NCI-H524 (cell line): ENCODE measurements at regions not wholly inside any gene's neighbourhood (a gene's known extent, or its start where the extent isn't known, plus 50 kb on each side); places are given as distances from the start of the nearest gene placed in this dataset.

Source experiments
- DNase-seq, 2 experiments: peaks; one replicate each; lab custom pipeline; 2025; lab: John Stamatoyannopoulos, UW

- DNase-seq = peak in 1 of 2 experiments; percentile 44
Measured at GRCh38 chr5:179497636-179498340, 52.6 kb upstream of the RUFY1 start.

GRCh38 chr5:179495906-179496455 lies 54.4 kb upstream of the RUFY1 start:
- DNase-seq = peak; percentile 62 to 83

DNA sequence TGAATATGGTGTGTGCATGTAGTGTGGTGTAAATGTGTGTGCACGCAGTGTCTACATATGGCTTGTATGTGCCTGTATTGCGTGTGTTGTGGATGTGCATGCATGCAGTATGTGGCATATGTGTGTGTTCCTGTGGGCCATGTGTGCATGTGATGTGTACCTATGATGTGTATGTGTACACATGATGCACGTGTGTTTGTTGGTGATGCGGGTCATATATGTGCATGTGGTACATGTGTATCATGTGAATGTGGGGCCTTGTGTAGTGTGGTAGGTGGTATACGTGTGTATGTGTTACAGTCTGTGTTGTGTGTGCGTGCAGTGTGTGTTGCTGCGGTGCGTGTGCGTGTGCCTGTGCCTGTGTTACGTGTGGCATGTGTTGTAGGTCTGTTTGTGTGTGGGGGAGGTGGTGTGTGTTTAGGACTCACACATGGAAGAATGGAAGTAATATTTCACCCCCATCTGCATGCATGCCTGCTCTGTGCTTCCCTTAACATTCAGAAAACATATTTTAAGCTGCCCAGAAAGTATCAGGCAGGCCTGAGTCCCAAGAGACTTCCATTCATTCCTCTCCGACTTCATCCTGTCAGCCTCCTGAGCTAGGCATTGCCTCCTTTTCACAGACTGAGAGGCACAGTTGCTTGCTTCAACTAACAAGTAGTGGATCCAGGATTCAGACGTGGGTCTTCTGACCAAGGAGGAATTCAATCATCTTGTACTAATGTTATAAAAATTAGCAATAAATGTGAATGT lies 55.4 kb upstream of the RUFY1 start:
- no peak for DNase-seq

- DNase-seq = no peak
Measured at GRCh38 chr5:179488975-179489374, 61.4 kb upstream of the RUFY1 start.

DNA sequence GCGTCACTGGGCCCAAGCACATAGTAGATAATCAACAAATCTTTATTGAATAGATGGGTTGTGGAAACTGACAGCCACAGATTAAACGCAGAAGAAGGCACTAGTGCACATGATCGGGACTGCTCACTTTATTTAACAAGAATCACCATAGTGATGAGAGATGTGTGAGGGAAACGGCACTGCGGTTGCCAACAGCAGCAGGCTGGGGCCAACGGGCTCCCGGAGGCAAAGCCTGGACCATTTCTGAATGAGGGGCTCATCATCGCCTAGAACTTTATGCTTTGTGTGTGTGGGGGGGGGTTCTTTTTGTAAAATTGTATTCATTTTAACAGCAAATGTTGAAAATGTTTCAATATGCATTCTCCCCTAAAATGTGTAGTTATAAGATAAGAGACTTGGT lies 61.9 kb upstream of the RUFY1 start:
- no peak for DNase-seq

GRCh38 chr5:179487145-179487544 lies 63.2 kb upstream of the RUFY1 start:
- no peak for DNase-seq

GRCh38 chr5:179486596-179487051 lies 63.7 kb upstream of the RUFY1 start:
- DNase-seq = peak; percentile 58 to 77

GRCh38 chr5:179485845-179486575 lies 64.3 kb upstream of the RUFY1 start:
- no peak for DNase-seq

DNA sequence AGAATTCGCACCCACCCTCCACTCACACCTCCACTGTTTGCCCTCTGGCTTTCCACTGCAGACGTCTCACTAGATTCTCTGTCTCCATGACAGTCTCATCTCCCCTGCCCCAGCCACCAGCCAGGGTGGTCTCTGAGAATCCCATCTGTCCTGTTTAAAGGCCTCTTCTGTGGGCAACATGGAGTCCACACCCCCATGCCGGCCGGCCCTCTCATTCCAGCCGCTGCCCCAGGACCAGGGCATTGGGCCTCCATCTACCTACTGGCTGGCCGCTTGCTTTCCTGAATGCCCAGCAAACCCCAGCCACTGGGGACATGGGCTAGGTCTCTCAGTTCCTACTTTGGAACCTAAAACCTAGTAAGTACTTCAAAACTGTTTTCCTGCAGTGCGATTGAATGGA lies 65.6 kb upstream of the RUFY1 start:
- DNase-seq = no peak

DNA sequence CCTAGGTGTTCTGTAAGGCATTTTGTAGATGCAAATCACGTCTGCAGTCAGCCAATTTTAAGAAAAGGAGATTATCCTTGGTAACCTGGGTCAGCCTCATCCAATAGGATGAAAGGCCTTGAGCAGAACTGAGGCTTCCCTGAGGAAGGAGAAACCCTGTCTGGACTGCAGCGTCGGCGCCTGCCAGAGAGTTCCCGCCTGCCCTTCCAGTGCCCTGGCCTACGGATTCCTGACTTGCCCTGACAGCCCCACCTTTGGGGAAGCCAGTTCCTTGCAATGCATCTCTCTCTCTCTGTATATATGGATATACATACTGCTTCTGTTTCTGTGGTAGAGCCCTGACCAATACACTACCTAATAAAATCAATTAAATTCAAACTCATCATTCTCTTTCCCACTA lies 66.2 kb upstream of the RUFY1 start:
- no peak for DNase-seq

DNA sequence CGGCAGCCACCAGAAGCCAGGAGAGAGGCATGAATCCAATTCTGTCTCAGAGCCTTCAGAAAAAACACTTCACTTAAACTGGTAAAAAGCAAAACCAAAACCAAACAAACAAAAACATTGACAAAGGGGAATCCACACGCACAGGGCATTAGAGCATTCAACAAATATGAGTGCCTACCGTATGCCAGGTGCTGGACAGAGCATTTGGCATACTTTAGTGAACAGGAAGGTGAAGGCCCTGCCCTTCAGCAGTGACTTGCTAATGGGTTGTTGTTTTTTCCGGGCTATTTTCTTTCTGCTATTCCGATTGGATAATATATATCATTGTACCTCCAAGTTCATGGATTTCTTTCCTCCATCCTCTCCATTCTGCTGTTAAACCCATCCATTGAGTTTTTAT lies 71.7 kb upstream of the RUFY1 start:
- DNase-seq = no peak

DNA sequence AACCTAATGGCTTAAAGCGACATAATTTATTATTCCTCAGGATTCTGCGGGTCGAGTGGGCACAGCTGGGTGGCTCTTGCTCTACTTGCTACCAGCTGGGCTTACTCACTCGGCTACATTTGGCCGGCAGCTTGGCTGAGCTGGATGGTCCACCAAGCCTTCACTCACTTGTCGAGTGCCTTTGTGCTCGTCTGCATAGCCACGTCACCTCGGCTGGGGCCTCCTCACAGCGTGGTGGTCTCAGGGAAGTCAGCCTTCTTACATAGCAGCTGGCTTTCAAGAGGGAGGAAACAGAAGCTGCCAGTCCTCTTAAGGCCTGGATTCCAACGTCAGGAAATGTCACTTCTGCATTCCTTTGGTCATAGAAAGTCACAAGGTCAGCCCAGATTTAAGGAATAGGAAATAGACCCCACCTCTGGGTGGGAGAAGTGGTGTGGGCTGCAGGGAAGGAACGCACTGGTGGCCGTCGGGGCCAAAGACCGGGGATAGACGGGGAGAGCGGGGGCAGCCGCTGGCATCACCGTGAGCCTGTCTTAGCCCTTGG lies 75.1 kb upstream of the RUFY1 start:
- peak in 1 of 2 experiments; percentile 80 for DNase-seq

DNA sequence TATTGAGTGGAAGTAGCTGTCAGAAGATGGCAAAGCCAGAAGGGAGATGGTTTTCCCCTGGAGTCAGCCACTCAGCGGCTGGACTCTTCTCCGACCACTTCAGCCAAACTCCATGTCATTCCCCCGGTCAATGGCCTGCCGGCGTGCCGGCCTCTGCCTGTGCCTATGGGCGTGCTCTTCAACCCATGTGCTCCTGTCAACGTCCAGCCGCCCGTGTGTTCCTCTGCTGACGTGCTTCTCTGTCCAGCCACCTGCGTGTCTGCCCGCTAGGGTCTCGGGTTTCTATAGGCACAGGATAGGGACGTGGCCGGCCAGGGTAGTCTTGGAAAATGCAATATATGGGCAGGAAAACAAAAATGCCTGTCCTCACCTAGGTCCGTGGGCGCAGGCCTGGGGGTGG lies 77.7 kb upstream of the RUFY1 start:
- no peak for DNase-seq

- no peak for DNase-seq
Measured at GRCh38 chr5:179472174-179472573, 78.2 kb upstream of the RUFY1 start.

DNA sequence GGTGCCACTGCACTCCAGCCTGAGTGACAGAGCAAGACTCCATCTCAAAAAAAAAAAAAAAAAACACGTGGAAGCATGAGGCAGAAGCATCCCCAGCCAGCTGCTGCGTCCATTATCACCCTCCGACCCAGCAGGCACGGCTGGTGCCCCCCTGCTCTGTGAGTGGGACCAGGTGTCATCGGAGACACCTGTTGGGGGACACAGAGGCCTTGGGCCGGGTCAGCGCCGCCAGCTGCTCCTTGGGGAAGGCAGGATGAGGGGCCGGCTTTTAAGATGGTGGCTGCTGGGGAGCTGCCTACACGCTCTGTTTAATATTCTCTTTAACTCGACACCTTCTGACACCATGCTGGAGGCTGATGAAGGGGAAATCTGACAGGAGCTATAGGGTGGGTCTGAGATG lies 80.2 kb upstream of the RUFY1 start:
- no peak for DNase-seq

DNA sequence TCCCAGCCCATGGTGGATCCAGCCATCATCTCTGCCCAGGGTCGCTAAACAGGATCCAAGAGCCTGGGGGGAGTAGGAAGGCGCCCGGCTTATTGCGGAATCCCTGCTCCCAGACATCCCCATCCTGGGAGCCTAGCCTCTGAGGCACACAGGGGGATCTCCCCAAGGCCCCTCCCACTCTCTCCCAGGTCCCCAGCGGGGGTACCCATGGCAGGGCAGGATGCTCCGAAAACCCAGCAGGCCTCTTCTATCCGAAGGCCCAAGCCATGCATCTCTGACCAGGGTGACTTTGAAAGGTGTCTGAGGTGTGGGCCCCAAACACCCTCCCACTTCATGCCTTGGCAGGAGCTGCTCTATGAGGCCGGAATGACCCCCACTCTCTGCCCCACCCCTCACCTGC lies 81.7 kb upstream of the RUFY1 start:
- no peak for DNase-seq

DNA sequence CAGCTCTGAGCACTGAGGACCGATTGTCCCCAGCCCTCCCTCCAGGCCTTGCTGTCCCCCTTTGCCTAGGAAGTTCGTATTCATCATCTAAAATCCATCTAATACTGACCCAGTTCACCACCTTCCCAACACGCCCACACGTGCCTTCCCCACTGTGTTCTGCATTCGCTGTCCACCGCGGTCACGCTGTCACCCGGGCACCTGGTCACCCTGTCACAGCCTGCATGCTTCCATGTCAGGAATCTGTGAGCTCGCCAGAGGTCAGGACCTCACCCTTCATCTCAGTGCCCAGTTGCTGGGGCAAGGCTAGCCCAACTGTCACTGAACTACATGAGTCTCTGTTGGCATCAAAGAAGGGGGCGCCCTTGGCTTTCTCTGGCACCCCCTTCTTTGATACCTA lies 82.9 kb upstream of the RUFY1 start:
- no peak for DNase-seq

DNA sequence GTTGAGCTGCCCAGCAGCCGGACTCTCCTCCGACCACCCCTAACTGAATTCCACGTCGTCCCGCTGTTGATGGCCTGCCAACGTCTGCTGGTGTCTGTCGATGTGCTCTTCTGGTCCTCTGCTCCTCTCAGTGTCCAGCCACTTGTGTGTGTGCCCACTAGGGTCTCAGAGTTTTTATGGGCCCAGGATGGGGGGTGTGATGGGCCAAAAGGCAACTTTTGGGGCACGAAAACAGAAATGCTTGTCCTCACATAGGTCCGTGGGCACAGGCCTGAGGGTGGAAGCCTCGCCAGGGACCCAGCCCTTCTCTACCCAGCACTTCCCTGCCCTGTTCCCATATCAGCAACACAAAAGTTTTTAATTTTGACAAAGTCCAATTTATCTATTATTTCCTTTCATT lies 85.7 kb upstream of the RUFY1 start:
- DNase-seq = no peak

- DNase-seq = no peak
Measured at GRCh38 chr5:179462040-179462439, 88.3 kb upstream of the RUFY1 start.

- no peak for DNase-seq
Measured at GRCh38 chr5:179461576-179461975, 88.8 kb upstream of the RUFY1 start.

- no peak for DNase-seq
Measured at GRCh38 chr5:179459771-179460170, 90.6 kb upstream of the RUFY1 start.

DNA sequence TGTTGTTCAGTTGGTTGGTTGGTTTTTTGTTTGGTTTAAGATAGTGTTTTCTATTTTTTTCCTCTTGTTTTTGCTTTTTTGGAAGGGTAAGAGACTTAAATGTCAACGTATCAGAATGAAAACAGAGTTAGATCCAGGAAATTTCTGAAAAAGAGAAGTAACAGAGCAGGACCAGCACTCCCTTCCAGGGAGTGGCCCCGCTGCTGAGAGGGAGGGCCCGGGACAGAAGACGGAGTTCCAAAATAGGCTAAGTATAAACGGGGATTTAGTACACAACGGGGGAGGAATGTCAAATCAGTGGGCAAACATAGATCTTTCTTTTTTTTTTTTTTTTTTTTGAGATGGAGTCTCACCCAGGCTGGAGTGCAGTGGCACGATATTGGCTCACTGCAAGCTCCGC lies 92.7 kb upstream of the RUFY1 start:
- no peak for DNase-seq
